Glutamatergic neuron (in vitro differentiated cells): ENCODE measurements at regions not wholly inside any gene's neighbourhood (a gene's known extent, or its start where the extent isn't known, plus 50 kb on each side); places are given as distances from the start of the nearest gene placed in this dataset.

Experiments used
- DNase-seq: peaks from one replicate; pipeline ENCODE4 v3.0.0; 2022
- H3K27ac Mint-ChIP-seq: one replicate; pipeline ENCODE4 v1.8.0; 2020; ENCODE audit warnings: mild to moderate bottlenecking, mixed read lengths, inconsistent platforms; ENCODE audit not compliant: unreplicated experiment
- H3K27me3 Mint-ChIP-seq: one replicate; pipeline ENCODE4 v1.8.0; 2020; ENCODE audit warnings: mild to moderate bottlenecking, moderate library complexity, mixed read lengths, inconsistent platforms; ENCODE audit not compliant: unreplicated experiment
- H3K36me3 Mint-ChIP-seq: one replicate; pipeline ENCODE4 v1.8.0; 2020; ENCODE audit warnings: mild to moderate bottlenecking, mixed read lengths, inconsistent platforms; ENCODE audit not compliant: unreplicated experiment
- H3K4me1 Mint-ChIP-seq: one replicate; pipeline ENCODE4 v1.8.0; 2020; ENCODE audit warnings: mild to moderate bottlenecking, low read depth, mixed read lengths, inconsistent platforms; ENCODE audit not compliant: unreplicated experiment
- H3K4me3 Mint-ChIP-seq: one replicate; pipeline ENCODE4 v1.8.0; 2020; ENCODE audit warnings: mild to moderate bottlenecking, mixed read lengths, inconsistent platforms; ENCODE audit not compliant: unreplicated experiment
- H3K9me3 Mint-ChIP-seq: one replicate; pipeline ENCODE4 v1.8.0; 2020; ENCODE audit warnings: mild to moderate bottlenecking, moderate library complexity, mixed read lengths, inconsistent platforms; ENCODE audit not compliant: unreplicated experiment
- TF ChIP-seq, protein P1 (sequence below): fragments of 200-600 bp; sonication (generic); IDR thresholded peaks from one replicate; pipeline ENCODE4 v1.5.0; 2021; ENCODE audit not compliant: partially characterized antibody, unreplicated experiment

DNA sequence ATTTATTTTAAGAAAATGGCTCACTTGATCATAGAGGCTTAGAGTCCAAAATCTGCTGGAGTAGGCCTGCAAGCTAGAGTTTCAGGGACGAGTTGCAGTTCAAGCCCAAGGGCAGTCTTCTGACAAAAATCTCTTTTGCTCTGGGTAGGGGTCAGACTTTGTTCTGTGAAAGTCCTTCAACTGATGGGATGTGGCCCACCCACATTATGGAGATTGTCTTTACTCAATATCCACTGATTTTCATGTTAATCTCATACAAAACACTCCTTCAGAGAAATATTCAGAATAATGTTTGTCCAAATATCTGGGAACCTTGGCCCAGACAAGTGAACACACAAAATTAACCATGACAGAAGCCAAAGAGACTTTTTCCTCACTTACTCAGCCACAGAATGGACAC lies 98.6 kb upstream of the RSPO3 start:
- no peaks in the 10 kb centered on the region for H3K4me1 Mint-ChIP-seq
- H3K27me3 Mint-ChIP-seq = no peaks in the 10 kb centered on the region
- no peak for DNase-seq
- no peak overlapping the region for H3K4me3 Mint-ChIP-seq
- H3K36me3 Mint-ChIP-seq = no peaks in the 10 kb centered on the region
- no peak overlapping the region for H3K27ac Mint-ChIP-seq
- TF ChIP-seq, protein P1, sequence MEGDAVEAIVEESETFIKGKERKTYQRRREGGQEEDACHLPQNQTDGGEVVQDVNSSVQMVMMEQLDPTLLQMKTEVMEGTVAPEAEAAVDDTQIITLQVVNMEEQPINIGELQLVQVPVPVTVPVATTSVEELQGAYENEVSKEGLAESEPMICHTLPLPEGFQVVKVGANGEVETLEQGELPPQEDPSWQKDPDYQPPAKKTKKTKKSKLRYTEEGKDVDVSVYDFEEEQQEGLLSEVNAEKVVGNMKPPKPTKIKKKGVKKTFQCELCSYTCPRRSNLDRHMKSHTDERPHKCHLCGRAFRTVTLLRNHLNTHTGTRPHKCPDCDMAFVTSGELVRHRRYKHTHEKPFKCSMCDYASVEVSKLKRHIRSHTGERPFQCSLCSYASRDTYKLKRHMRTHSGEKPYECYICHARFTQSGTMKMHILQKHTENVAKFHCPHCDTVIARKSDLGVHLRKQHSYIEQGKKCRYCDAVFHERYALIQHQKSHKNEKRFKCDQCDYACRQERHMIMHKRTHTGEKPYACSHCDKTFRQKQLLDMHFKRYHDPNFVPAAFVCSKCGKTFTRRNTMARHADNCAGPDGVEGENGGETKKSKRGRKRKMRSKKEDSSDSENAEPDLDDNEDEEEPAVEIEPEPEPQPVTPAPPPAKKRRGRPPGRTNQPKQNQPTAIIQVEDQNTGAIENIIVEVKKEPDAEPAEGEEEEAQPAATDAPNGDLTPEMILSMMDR = no peak
- H3K9me3 Mint-ChIP-seq = no peaks in the 10 kb centered on the region

DNA sequence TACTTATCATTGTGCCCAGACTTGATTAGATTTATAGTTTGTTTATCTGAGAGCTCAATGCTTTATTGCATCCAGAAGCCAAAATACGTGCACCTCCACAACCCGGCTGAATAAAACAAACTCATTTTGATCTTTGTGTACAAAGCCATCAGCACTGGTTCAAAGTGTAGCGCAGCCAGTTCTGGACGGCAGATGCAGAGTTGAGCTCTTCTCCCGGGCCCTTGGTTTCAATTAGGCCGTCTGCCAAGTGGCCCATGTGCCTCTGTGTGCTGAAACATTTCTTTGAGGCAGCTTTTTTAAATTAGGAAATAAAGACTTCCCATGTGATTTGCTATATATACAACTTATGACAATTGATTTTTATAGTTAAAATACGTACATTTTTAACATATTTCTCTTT lies 96.2 kb upstream of the RSPO3 start:
- peak; percentile 15 for DNase-seq
- H3K9me3 Mint-ChIP-seq = no peaks in the 10 kb centered on the region
- no peaks in the 10 kb centered on the region for H3K36me3 Mint-ChIP-seq
- H3K4me1 Mint-ChIP-seq = no peaks in the 10 kb centered on the region
- TF ChIP-seq, protein P1 = no peak
- H3K27me3 Mint-ChIP-seq = no peaks in the 10 kb centered on the region
- no peak overlapping the region for H3K4me3 Mint-ChIP-seq
- no peak overlapping the region for H3K27ac Mint-ChIP-seq

DNA sequence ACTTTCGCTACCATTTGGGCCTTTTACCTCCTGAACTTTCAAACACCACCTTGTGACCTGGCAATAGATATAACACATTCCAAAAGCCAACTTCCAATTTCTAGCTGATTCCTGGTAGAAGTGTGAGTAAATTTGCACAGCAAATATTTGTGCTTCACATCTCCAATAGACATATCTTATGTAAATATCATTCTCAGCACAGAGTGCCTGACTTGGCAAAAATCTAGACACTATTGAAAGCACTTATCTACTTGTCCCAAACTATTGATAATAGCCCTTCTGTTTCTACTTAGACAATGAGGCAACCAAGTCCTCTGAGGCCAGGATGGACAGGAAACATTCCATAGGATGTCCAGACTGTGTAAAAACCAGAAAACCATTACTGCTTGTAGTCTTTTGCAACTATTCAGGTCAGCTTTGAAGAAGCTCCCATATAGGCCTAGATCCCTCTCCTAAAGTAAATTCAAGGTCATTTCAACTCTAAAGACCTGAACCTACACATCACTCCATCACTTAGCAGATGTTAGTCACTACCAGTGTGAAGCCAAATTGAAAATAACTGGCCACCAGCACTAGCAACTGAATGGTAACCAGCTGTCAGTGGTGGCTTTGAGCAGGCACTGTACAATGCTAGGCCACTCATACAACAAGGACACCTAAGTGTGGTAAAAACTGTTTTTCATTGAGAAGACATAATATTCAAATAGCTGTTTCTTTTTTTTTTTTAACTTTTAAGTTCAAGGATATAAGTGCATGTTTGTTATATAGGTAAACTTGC lies 95.3 kb upstream of the RSPO3 start:
- H3K27me3 Mint-ChIP-seq = no peaks in the 10 kb centered on the region
- H3K36me3 Mint-ChIP-seq = no peaks in the 10 kb centered on the region
- H3K4me1 Mint-ChIP-seq = no peaks in the 10 kb centered on the region
- H3K27ac Mint-ChIP-seq = no peak overlapping the region
- DNase-seq = no peak
- H3K9me3 Mint-ChIP-seq = no peaks in the 10 kb centered on the region
- TF ChIP-seq, protein P1 = no peak
- no peak overlapping the region for H3K4me3 Mint-ChIP-seq

DNA sequence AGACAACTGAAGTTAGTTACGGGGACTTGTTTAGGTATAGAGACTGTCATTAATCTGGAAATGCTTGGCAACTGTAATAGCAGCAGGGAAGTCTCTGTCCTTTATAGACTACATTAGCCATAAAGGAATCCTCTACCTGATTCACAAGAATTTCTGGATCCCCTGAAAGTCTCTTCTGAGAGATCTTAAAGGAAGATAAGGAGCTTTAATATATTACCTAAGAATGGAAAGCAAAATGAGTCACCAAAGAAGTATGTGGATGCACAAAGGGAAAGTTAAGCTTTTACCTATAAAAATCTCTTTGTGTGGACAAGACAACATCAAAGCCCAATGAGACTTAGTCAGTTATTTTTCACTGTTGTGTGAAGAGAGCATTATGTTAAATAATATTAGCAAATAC lies 92.2 kb upstream of the RSPO3 start:
- Mint-ChIP-seq H3K27ac (no peak overlapping the region), H3K4me3 (no peak overlapping the region), H3K4me1 (no peaks in the 10 kb centered on the region), H3K27me3 (no peaks in the 10 kb centered on the region), H3K36me3 (no peaks in the 10 kb centered on the region), H3K9me3 (no peaks in the 10 kb centered on the region)
- TF ChIP-seq, protein P1 = no peak
- DNase-seq = no peak

DNA sequence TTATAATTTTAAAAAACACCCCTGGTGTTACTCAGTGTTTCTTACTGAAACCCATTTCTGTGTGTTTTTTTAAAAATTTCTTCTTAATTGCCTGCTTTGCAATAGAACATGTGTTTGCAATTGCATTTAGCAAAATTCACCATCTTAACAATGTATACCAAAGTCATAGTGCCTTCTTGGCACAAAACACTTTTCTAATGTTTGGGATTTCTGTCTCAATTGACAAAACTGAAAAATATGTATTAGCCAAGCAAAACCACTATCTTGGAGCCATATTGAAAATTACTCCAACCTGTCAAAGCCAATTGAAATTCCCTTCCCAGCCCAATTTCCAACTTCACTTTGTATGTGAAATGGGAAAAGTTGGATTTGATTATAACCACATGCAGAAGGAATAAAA lies 88.4 kb upstream of the RSPO3 start:
- no peak overlapping the region for H3K27ac Mint-ChIP-seq
- DNase-seq = no peak
- H3K36me3 Mint-ChIP-seq = no peaks in the 10 kb centered on the region
- TF ChIP-seq, protein P1 = no peak
- no peaks in the 10 kb centered on the region for H3K4me1 Mint-ChIP-seq
- H3K4me3 Mint-ChIP-seq = no peak overlapping the region
- H3K9me3 Mint-ChIP-seq = peaks cover 2% of the 10 kb centered on the region
- no peaks in the 10 kb centered on the region for H3K27me3 Mint-ChIP-seq
